HG02981 (cell line): ENCODE measurements at regions not wholly inside any gene's neighbourhood (a gene's known extent, or its start where the extent isn't known, plus 50 kb on each side); places are given as distances from the start of the nearest gene placed in this dataset.
"Not testable (repeated sequence)": the region's sequence is repeated elsewhere in the genome, so short reads cannot be mapped to it uniquely, and the experiment has no call there.

Experiments used
- ATAC-seq: cut with Tn5 transposase; IDR thresholded peaks from one replicate; pipeline ENCODE4 v1.9.1; 2021; ENCODE audit warnings: mild to moderate bottlenecking, moderate library complexity; ENCODE audit not compliant: unreplicated experiment

GRCh38 chr12:73186272-73186671 is 914.1 kb downstream of the TRHDE start:
- ATAC-seq: no peak

- ATAC-seq: no peak
Measured at GRCh38 chr12:73187765-73188164, 915.6 kb downstream of the TRHDE start.

- no peak for ATAC-seq
Measured at GRCh38 chr12:73210548-73211204, 938.5 kb downstream of the TRHDE start.

- no peak for ATAC-seq
Measured at GRCh38 chr12:73220951-73221350, 948.8 kb downstream of the TRHDE start.

GRCh38 chr12:73221398-73221797 is 949.2 kb downstream of the TRHDE start:
- ATAC-seq: no peak

GRCh38 chr12:73221836-73222235 is 949.7 kb downstream of the TRHDE start:
- no peak for ATAC-seq

- no peak for ATAC-seq
Measured at GRCh38 chr12:73225371-73225937, 953.3 kb downstream of the TRHDE start.

- ATAC-seq: no peak
Measured at GRCh38 chr12:73225941-73226340, 953.8 kb downstream of the TRHDE start.

GRCh38 chr12:73226593-73226992 is 954.4 kb downstream of the TRHDE start:
- no peak for ATAC-seq

- not testable (repeated sequence) for ATAC-seq
Measured at GRCh38 chr12:73228828-73229227, 956.7 kb downstream of the TRHDE start.

GRCh38 chr12:73235387-73235786 is 963.2 kb downstream of the TRHDE start:
- no peak for ATAC-seq

- ATAC-seq: no peak
Measured at GRCh38 chr12:73240110-73240509, 967.9 kb downstream of the TRHDE start.

GRCh38 chr12:73262788-73263381 is 990.7 kb downstream of the TRHDE start:
- no peak for ATAC-seq

- ATAC-seq: no peak
Measured at GRCh38 chr12:73266206-73266605, 994.0 kb downstream of the TRHDE start.

- no peak for ATAC-seq
Measured at GRCh38 chr12:73274976-73275375, 1002.8 kb downstream of the TRHDE start.

- ATAC-seq: no peak
Measured at GRCh38 chr12:73277971-73278370, 1005.8 kb downstream of the TRHDE start.

GRCh38 chr12:73301530-73301929 is 1029.4 kb downstream of the TRHDE start:
- no peak for ATAC-seq

- ATAC-seq: no peak
Measured at GRCh38 chr12:73307260-73307659, 1035.1 kb downstream of the TRHDE start.

- ATAC-seq: no peak
Measured at GRCh38 chr12:73308079-73308478, 1035.9 kb downstream of the TRHDE start.

- no peak for ATAC-seq
Measured at GRCh38 chr12:73308747-73309146, 1036.6 kb downstream of the TRHDE start.

GRCh38 chr12:73321319-73321718 is 1049.1 kb downstream of the TRHDE start:
- no peak for ATAC-seq

GRCh38 chr12:73321776-73322175 is 1049.6 kb downstream of the TRHDE start:
- no peak for ATAC-seq
